GM12878 (cell line): ENCODE measurements at regions not wholly inside any gene's neighbourhood (a gene's known extent, or its start where the extent isn't known, plus 50 kb on each side); places are given as distances from the start of the nearest gene placed in this dataset.

Experiments
- ATAC-seq: fragments of 200-7000 bp; cut with Tn5 transposase; 3 replicates; pipeline ENCODE4 v1.9.1; 2020; ENCODE audit warnings: mild to moderate bottlenecking, moderate library complexity
- BruUV-seq: library from RNA; stranded (reverse); fragments of 400-500 nt; replicated peaks from 2 replicates; lab custom pipeline; 2021; lab: Mats Ljungman, UMichigan
- CTCF ChIA-PET: fragments of 300-600 bp; sonication (Branson Sonifier 250); formaldehyde crosslinking; extraction: SDS; loops from one replicate; lab custom pipeline; 2021; ENCODE audit warnings: inconsistent platforms; lab: Yijun Ruan, JAX
- POLR2A ChIA-PET: fragments of 350-600 bp; formaldehyde crosslinking; extraction: SDS; loops from one replicate; lab custom pipeline; 2021; ENCODE audit warnings: inconsistent platforms; lab: Charles Lee
- RAD21 ChIA-PET: fragments of 300-600 bp; sonication (Branson Sonifier 250); formaldehyde crosslinking; loops from one replicate; lab custom pipeline; 2023; ENCODE audit warnings: antibody characterized with exemption; ENCODE audit not compliant: unreplicated experiment; lab: Charles Lee
- SMC1A ChIA-PET: fragments of 300-600 bp; sonication (Branson Sonifier 250); formaldehyde crosslinking; loops from one replicate; lab custom pipeline; 2023; ENCODE audit not compliant: unreplicated experiment, uncharacterized antibody; lab: Charles Lee
- DNase-seq: peaks from one replicate; pipeline ENCODE4 v3.0.0-alpha.2; 2011; ENCODE audit warnings: low read depth, low spot score
- FAIRE-seq: peaks from 3 replicates; lab custom pipeline; 2011; peaks lifted over from hg19 to GRCh38; lab: Jason Lieb, UNC
- H2AFZ ChIP-seq: 2 replicates; pipeline ENCODE4 v1.6.0; 2011; ENCODE audit warnings: low read depth, low read length, control low read depth; ENCODE audit not compliant: control insufficient read depth
- H3K27ac ChIP-seq: 2 replicates; pipeline ENCODE4 v1.5.1; 2011; ENCODE audit warnings: control low read depth; ENCODE audit not compliant: control insufficient read depth, insufficient read depth
- H3K27me3 ChIP-seq, 2 experiments: replicated peaks in 1 of 2; 2 replicates each; pipeline versions ENCODE4 v1.6.0 to v1.6.1; 2011; ENCODE audit warnings: low read length in 1 of 2; ENCODE audit not compliant: control insufficient read depth in 2 of 2, insufficient read depth in 2 of 2
- H3K36me3 ChIP-seq, 2 experiments: 2 replicates each; pipeline ENCODE4 v1.5.1; 2011; ENCODE audit warnings: low read length in 1 of 2; ENCODE audit not compliant: control insufficient read depth in 2 of 2, insufficient read depth in 2 of 2
- H3K4me1 ChIP-seq: 2 replicates; pipeline ENCODE4 v1.6.1; 2011; ENCODE audit warnings: mild to moderate bottlenecking, low read length, moderate library complexity, mixed read lengths; ENCODE audit not compliant: control insufficient read depth, insufficient read depth
- H3K4me2 ChIP-seq: 2 replicates; pipeline ENCODE4 v1.6.0; 2011; ENCODE audit warnings: control low read depth; ENCODE audit not compliant: control insufficient read depth, insufficient read depth
- H3K4me3 ChIP-seq: fragments of 200-600 bp; sonication (generic); 2 replicates; pipeline ENCODE4 v1.5.1; 2016
- H3K79me2 ChIP-seq: 2 replicates; pipeline ENCODE4 v1.6.0; 2011; ENCODE audit warnings: low read length; ENCODE audit not compliant: control insufficient read depth, insufficient read depth
- H3K9ac ChIP-seq: 2 replicates; pipeline ENCODE4 v1.8.0; 2011; ENCODE audit warnings: low read length, control low read depth, mixed read lengths; ENCODE audit not compliant: control insufficient read depth, insufficient read depth
- H3K9me3 ChIP-seq: replicated peaks from 3 replicates; pipeline ENCODE4 v1.5.1; 2011; ENCODE audit warnings: mild to moderate bottlenecking, low read length; ENCODE audit not compliant: control insufficient read depth, insufficient read depth
- H4K20me1 ChIP-seq: 2 replicates; pipeline ENCODE4 v1.6.0; 2011; ENCODE audit not compliant: control insufficient read depth, insufficient read depth
- ATF2 ChIP-seq: IDR thresholded peaks from 2 replicates; pipeline ENCODE4 v1.6.1; 2012; ENCODE audit warnings: low read length, inconsistent platforms
- BHLHE40 ChIP-seq, 2 experiments: fragments of 450-650 bp in 1 of 2; IDR thresholded peaks; 2 replicates each; pipeline ENCODE4 v1.6.1; 2011 to 2017; ENCODE audit warnings: low read depth in 2 of 2, borderline replicate concordance in 1 of 2, improper control_type of control experiment in 1 of 2, low read length in 1 of 2, mild to moderate bottlenecking in 1 of 2
- MLLT1 ChIP-seq: fragments of 450-650 bp; IDR thresholded peaks from 2 replicates; pipeline ENCODE4 v1.6.1; 2016; ENCODE audit warnings: mild to moderate bottlenecking
- USF1 ChIP-seq: IDR thresholded peaks from 2 replicates; pipeline ENCODE4 v1.6.1; 2011; ENCODE audit warnings: borderline replicate concordance, low read depth, mild to moderate bottlenecking, moderate library complexity, mixed read lengths, low read length; ENCODE audit not compliant: insufficient read depth; ENCODE audit errors: extremely low read length
- YBX1 ChIP-seq: fragments of 450-650 bp; IDR thresholded peaks from 2 replicates; pipeline ENCODE4 v1.6.1; 2016; ENCODE audit warnings: antibody characterized with exemption
- ZNF24 ChIP-seq: fragments of 450-650 bp; IDR thresholded peaks from 2 replicates; pipeline ENCODE4 v1.6.1; 2017; ENCODE audit warnings: antibody characterized with exemption, mild to moderate bottlenecking
- WGBS: methylation state at CpG from one replicate; pipeline ENCODE4 v1.1.6; 2016; ENCODE audit warnings: low lambda C conversion rate; ENCODE audit not compliant: insufficient replicate concordance, insufficient coverage; ENCODE audit errors: missing lambda C conversion rate; 5-methylcytosine and 5-hydroxymethylcytosine counted together
- in situ Hi-C: fragments of 300-500 bp; cut with MboI; formaldehyde crosslinking; loops from 9 replicates; pipeline ENCODE4 v1.14.3; 2018; ENCODE audit warnings: mixed read lengths
- intact Hi-C: fragments of 100-400 bp; cut with micrococcal nuclease; formaldehyde crosslinking; loops from one replicate; pipeline ENCODE4 v1.14.2; 2022; ENCODE audit not compliant: unreplicated experiment

- Histone ChIP-seq H3K9ac (no peak overlapping the region), H3K9me3 (no peaks in the 10 kb centered on the region), H3K79me2 (no peaks in the 10 kb centered on the region), H3K4me1 (no peaks in the 10 kb centered on the region), H3K36me3 (no peaks in the 10 kb centered on the region), H3K27me3 (no peaks in the 10 kb centered on the region)
- ATAC-seq (no peak), FAIRE-seq (no peak), DNase-seq (no peak)
- ChIA-PET RAD21 (no interaction called here), POLR2A (no interaction called here), CTCF (interaction anchor here (0.7 kb wide), 1 partner anchor 529 kb away, joined by 3 read pairs; no protein-coding TSS in a partner anchor)
- TF ChIP-seq ZNF24 = no peak
- TF ChIP-seq YBX1 = no peak
- no peak for TF ChIP-seq MLLT1
- no peak for TF ChIP-seq BHLHE40 (IDR thresholded peaks at IDR 0.05; ENCODE audit: borderline replicate concordance in 1 of 2, low read depth in 2 of 2, low read length in 1 of 2)
- no peak for TF ChIP-seq USF1
- no peak for TF ChIP-seq ATF2
- TF ChIP-seq, all 136 proteins: peak for 0
- no peak overlapping the region for H3K4me2 ChIP-seq
- H3K4me3 ChIP-seq = no peak overlapping the region
- SMC1A ChIA-PET = no interaction called here
- no peaks in the 10 kb centered on the region for H4K20me1 ChIP-seq
- intact Hi-C loops (no loop called here), in situ Hi-C loops (no loop called here)
- no peak overlapping the region for H2AFZ ChIP-seq
- WGBS = 0% methylated on average over 1 of the region's 1 CpG
- BruUV-seq = no TSS peak
- H3K27ac ChIP-seq = no peak overlapping the region
These were observed 62.4 kb downstream of the TAF11L14 start for GRCh38 chr5:17696627-17697026.
